8988T (cell line): ENCODE measurements at regions not wholly inside any gene's neighbourhood (a gene's known extent, or its start where the extent isn't known, plus 50 kb on each side); places are given as distances from the start of the nearest gene placed in this dataset.

Experiments used
- DNase-seq: peaks from one replicate; pipeline ENCODE4 v3.0.0; 2011

DNA sequence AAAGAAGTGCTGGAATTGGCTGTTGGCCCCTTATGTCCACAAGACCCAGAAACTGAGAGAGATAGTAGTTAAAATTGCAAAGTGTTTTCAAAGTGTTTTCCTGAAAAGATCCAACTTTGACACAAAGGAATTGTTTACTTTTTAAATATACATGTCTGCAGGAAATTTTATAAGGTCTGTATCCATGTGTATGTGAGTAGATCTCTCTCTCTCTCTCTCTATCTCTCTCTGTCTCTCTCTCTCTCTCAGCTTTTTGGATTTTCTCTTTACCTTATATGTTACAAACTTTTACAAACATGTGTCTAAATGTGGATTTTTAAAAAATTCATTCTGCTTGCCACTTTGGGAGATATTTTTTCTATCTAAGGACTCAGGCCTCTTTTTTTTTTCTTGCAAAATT lies 358.6 kb downstream of the SIPA1L2 start:
- DNase-seq: no peak

DNA sequence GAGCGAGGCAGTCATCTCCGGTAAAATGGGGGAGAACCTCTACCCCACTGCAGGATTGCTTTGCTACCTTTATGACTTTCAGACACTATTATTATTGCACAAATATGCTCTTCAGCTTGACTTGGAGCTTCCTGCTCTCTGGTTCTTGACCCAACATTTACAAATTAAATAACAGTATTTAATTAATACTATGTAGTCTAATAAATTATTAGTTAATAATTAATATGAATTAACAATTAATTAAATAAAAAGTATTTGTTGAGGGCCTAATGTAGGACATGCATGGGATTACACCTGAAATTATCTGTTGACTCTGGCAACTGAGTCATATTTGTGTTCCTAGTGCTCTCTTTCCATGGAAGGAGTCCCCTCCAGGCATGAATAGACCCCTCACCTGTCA lies 359.9 kb downstream of the SIPA1L2 start:
- DNase-seq: no peak

DNA sequence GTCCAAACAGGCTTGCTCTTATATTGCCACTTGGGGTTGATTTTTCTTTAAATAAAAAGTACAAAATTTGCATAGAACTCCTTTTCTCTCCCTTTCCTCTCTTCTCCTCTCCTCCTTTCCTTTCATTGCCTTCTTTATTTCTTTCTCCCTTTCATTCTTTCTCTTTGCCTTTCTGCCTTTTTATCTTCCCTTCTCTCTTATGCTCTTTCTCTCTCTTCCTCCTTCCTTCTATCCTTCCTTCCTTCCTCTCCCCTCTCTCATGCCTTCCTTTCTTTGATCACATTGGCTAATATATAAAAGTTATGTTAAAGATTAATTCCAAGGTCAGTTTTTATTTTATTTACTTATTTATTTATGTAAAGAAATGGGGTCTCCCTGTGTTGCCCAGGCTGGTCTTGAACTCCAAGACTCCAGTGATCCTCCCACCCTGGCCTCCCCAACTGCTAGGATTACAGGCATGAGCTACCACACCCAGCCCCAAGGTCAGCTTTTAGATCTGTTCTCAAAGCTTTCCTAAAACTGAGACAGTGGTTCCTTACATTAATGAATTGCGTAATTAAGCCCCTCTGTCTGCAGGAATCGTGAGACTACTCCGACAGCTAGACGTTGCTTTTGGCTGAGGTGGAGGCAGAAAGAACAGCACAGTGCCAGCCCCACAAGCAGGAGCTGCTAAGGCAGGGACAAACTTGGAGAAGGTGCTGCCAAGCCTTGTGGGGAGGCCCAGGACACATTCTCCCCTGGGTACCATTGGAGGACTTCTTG lies 361.9 kb downstream of the SIPA1L2 start:
- no peak for DNase-seq

DNA sequence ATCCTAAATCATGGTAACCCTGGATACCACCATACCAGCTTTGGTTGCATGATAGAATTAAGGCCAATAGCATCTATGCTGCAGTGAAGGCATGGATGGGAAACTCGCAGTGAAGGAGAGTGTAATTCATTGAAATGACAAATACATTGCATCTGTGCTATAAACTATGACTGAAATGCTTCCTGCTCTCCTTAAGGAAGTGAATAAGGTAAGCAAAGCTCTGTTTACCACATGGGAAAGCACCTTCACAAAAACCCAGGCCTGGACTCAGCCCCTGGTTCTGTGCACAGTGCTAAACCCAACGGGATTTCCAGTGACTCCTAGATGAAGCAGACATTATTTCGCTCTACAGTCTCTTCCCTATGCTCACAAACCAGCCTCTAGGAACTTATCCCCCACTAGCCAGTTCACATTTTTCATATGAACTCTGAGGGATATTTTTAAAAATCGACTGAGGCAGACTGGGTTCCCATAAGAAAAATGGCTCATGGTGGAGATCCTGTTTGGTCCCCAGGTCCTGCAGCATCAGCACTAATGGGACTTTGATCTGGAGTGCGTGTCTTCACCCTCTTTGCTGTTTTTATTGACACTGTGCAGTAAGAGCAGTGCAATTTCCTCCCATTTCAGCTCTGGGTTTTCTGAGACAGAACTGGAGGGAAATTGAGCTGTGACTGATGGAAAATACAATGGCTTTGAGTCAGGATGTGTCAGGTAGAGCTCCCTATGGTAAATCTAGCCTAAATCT lies 362.7 kb downstream of the SIPA1L2 start:
- no peak for DNase-seq

DNA sequence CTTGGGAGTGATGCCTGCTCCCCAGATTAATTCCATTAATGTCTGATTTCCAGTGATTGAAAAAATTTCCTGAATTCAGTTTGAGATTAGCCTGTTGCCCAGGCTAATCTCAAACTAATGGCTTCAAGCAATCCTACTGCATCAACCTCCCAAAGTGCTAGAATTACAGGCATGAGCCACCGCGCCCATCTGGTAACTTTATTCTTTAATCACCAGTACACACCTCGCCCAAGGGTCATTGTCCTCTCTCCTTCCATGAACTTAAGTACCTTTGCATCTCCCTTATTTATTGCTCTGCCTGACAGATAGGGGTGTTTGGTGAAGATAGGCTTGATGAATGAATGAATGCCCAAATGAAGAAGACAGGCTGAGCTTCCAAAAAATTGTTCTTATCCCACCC lies 366.5 kb downstream of the SIPA1L2 start:
- DNase-seq: no peak

DNA sequence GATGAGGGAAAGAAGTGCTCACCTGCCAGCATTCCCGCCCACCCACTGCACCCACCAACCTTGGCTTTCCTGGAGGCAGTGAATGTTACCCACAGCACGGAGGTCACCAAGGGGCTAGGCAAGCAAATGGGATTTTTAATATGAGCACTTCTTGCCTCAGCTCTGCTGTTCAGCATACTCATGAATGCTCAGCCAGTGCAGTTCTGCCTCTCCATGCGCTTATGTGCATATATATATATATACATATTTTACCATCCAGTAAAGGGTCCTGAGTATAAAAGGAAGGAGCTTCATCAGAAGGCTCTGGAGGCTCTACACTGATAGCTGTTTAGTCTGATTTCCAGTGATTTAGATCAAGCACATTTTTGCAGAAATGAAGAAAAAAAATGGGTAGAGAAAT lies 366.9 kb downstream of the SIPA1L2 start:
- no peak for DNase-seq

DNA sequence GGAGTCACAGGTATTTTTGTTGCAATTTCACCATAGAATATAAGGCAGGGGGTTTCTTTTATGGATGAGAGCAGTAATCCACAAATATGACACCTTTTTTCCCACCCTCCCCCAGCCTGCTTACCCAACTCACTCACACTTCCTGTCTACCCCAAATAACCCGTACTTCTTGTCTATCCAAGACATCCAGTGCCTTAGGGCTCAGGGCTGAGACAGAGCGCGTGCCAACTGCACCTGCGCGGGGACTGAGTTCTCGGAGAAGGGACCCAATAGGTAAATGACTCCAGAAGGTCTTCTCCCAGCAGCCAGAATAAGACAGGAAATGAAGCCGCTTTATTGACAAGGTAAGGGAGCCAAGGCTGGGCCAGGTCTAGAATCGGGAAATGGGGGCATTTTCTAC lies 369.1 kb downstream of the SIPA1L2 start:
- DNase-seq: no peak

DNA sequence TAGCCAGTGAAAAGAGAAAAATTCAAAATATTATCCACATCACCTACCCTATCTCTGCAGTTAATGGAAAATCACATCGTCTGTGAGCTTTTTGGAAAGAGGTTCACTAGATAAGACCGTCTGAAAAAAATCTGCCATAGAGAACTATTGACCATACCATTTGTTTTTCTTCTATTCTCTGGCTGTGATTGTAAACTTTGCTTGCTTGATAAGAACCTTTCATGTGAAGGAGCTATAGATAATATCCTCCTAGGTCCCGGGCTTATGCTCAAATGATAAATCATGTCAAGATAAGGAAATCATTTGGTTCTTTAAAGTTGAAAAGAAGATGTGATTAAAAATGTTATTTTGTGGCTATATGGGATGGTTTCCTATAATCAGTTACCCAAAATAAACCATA lies 369.9 kb downstream of the SIPA1L2 start:
- DNase-seq: no peak

DNA sequence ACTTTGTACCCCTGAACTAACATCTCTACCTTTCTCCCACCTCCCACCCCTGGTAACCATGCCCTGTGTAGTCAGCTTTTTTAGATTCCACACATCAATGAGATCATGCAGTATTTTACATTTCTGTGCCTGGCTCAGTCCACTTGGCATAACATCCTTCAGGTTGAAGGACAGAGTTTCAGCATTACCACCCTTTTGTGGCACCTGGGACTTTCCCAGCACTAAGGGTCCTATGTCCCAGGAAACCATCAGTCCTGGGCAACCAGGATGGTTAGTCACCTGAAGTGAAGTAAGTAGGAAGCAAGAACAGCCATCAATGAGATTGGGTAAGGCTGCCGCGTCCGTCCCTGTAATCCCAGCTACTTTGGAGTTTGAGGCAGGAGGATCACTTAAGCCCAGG lies 370.6 kb downstream of the SIPA1L2 start:
- DNase-seq: no peak

DNA sequence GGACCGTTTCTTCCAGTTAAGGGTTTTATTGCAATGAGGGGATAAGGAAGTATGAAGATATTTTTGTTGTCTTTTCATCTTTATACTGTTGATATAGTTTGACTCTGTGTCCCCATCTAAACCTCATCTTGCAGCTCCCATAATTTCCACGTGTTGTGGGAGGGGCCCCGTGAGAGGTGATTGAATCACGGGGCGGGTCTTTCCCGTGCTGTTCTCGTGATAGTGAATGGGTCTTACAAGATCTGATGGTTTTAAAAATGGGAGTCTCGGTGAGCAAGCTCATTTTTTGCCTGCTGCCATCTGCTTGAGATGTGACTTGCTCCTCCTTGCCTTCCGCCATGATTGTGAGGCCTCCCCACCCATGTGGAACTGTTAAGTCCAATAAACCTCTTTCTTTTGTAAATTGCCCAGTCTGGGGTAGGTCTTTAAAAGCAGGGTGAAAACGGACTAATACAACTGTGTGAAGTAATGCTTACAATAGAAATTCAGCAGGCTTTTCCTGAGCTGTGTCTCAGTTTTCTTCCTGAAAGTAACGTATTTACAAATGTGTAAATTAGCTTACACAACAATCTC lies 377.3 kb downstream of the SIPA1L2 start:
- DNase-seq: no peak

DNA sequence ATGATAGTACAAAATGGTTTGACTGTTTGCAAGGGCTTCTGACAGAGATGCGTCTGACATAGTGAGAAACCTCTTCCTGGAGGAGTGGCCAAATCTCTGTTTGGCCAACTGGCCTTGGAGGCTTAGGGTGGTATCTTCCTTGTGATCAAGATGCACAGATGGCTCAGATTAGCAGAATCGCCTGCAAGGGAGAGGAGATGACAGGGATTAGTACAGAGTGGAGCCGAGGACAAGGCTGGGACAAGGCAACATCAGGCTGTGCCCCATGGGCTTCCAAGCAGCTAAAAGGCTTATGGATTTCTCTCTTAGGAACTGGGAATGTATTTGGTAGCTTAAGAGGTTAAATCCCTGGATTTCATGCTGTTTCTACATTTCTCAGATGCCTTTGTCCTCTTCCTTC lies 379.1 kb downstream of the SIPA1L2 start:
- DNase-seq: no peak

DNA sequence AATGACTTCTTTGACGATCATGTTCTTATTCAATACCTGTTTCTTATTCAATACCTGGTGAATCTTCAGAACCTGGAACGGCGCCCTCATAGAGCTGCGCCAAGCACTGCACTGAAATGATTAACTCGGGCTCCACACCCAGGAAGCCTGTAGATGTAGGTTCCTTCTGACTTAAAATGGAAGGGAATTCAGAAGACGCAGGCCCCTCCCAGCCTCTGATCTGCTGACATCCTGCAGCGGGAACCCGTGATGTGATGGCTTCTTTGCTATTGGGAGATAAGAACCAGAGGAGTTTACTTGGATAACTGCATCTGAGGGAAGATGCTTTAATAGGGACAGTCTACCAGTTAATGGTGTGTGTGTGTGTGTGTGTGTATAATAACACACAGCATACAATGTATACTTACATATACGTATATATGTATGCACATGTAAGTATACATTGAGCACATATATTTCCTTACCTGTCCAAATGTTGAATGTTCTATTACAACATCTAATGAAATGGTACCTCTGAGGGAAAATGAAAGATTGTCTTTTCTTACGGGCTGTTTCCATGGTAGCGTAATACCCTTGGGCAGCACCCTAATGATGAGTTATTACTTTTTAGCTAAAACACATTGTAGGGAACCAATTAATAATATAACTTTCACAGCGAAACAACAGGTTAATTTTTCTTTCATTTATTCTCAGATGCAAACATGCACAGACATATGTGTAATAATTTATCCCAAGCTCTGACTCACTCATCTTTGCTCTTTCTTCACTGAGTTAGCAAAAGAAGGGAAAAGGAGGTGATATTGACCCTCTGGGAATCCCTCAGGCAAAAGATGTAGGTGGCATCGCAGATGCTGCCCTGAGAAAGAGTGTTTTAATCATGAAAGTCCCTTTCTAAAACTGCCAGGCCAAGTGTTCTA lies 379.8 kb downstream of the SIPA1L2 start:
- DNase-seq: no peak

DNA sequence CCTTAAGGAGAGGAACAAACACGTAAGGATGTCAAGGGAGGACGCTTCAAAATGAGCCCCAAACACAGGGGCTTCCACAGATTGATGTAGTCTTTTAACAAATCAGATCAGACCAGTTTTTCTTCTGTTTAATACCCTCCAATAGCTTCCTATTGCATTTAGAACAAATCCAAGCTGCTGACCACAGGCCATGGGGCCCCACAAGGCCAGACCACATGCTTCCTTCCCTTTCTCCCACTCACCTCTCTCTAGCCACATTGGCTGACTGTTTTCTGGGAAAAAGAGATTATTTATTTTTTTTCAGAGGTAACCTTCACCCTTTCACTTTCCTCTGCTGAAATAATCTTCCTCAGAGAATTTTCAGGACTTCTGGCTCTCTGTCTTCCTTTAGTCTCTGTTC lies 380.6 kb downstream of the SIPA1L2 start:
- DNase-seq: no peak

DNA sequence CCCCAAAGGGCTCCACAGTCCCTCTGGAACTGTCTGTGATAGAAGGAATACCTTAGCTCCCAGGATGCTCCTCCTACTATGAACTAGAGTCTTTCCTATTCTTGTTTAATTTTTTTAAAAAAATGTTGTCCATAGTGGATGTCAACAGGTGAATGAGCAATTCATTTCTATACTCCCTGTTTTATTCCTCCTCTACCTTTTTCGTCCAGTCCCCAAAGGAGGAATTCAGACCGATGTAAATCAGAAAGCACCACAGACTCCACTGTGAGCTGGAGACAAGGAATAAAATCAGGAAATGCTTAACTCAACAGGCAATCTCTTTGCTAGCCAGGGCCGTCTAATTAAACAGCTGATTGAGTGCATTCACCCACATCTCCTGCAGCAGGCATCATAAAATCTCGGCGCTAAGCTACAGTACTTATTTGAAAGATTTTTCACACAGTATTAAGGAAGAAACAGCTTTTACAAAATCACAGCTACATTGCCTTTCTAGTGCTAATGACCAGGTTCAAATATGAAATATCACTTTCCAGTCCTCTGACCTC lies 381.6 kb downstream of the SIPA1L2 start:
- DNase-seq: no peak

DNA sequence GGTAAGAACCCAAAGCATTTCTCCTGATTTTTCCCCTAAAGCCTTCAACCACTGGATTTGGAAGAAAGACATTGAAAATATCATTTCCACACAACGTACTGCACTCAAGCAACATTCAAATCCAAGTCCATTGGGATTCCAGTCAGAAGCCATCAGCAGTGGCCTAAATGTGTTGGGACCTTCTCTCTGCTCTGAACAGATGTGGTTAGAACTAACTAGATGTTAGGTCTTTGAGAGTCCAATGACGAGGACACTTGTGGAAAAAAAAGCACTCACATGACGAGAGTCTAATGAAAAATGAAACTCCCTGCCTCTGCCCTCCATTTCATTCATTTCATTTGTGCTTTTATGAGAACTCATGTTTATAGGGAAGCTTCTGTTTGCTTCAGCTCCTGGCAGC lies 382.3 kb downstream of the SIPA1L2 start:
- no peak for DNase-seq

DNA sequence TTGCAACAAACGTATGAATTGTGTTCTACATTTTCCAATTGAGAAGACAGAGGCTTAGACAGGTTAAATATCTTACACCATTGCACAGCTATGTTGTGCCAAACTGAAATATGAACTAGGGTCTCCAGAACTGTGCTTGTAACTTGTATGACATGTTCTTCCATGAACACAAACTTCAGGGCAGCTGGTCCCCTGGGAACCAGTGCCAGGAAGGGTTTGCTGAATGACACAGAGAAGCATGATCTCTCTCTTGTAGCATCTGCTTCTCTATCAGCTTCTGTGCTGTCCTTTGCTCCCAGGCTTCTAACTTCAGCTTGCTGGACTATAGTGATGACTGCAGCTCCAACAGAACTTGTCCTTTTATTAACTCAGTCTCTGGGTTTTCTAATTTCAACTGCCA lies 385.5 kb downstream of the SIPA1L2 start:
- no peak for DNase-seq

DNA sequence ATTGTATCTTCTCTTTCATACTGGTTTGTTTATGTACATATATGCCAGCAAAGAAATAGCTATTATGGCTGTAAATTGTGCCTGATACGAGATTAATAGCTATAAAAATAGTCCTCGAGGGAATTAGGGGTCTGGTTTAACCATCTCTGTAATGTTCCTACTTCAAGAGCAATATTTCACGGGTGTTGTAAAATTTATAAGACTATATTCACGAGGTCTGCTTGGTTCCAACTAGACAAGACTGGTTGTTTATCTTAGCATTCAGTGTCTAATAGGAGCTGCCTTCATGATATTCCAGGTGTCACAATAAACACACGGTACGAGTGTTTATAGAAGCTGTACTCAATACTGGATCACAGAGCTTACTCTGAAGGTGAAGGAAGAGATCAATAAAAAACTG lies 389.9 kb downstream of the SIPA1L2 start:
- DNase-seq: no peak

DNA sequence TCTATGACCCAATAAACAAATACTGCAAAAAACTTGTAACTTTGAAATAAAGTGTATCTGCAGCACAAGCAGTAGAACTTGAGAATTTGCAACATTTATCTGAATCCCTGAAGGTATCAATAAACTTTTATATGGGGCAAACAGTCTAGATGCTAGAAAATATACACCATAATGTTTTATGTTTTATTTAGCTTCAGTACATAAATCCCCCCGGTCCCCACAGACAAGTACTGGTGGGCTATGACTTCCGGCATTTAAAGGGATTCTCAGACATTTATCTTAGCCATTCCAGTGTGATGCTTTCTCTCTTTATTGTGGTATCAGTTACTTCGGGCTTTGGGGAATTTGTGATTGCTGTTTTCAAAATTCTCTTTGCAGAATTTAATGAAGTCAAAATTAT lies 390.4 kb downstream of the SIPA1L2 start:
- DNase-seq: no peak

DNA sequence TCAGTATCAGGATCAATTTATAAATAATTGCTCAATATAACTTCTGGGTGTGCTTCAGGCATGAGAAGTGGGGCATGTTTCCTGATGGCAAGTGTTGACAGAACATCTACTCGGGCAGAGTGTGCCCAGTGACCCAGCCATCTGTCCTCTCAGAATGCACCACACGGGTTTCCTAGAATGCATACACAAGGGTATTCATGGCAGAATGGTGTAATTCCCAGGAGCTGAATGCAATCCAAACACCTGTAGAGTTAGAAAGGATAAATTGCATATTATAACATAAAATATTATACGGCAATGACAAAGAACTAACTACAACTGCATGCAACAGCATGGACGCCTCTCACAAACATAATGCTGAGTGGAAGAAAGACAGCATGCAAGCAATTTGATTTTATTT lies 391.9 kb downstream of the SIPA1L2 start:
- DNase-seq: no peak

DNA sequence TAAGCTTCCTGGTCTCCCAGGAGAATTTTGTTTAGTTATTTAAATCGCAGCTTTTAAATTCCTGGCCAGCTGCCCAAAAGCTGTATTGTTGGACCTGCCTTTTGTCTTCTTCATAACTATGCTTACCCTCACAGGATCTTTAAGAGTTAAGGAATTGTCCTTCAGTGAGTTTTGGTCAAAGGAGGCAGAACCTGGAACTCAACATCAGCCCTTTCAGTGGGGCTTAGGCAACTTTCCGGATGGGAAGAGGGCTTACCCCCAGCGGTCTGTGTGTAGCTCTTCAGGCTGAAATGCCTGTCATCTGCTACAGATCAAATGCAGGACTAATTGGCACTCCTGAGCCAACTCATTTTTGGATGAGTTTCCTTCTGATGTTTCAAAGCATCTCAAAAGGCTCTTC lies 402.6 kb downstream of the SIPA1L2 start:
- no peak for DNase-seq

DNA sequence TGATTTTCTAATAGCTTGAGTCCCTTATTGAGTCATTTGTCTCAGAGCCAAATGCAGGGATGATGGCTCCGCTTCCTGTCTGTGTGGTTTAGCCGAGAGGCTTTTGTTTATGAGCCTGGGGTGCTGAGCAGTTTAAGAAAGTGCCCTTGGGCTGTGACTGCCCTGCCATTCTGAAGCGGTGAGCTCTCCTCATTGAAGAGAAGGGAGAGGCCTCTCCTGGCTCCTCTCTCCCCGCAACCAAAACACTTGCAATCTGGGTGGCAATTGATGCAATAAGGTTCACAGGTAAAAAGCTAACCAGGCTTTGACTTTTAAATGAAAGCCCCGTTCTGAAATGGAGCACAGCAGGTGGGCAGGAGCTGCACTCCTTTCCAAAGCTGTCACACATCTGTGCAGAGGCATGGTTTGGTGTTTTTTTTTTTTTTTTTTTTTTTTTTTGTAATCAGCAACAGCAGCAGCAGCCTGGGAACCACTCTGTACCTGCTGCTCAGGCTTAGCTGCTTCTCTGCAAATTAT lies 403.7 kb downstream of the SIPA1L2 start:
- no peak for DNase-seq

DNA sequence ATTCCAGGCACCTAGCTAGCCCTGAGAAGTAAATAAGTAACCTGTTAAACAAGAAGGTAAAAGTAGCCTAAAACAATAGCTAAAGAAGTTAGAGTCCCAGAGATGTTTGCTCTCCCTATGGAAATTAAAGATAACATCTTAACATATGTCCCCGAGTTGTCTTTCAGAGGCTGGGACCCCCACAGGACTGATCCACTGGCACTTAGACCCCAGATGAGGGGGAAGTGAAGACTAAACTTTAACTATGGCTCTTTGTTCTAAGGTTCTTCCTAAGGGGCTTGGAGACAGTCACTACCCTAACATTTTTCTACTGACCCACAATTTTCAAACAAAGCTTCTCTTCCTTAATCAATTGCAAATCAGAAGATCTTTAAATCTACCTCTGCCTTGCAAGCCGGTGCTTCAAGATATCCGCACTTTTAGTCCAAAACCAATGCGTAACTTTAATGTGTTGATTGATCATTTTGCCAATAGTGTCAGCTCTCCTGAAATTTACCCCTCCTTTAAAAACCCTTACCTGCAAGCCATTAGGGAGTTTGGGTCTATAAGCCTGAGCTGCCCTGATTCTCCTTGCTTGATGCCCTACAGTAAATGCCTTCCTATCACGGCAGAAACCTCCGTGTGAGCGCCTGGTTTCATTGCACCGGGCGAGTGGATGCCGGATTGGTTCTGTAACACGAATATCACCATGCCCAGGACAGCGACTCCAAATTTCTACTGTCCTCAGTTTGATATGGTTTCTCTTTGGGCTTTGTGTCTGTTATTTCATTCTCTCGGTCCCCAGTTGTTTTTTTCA lies 404.4 kb downstream of the SIPA1L2 start:
- no peak for DNase-seq
